ENCODE measurements at regions not wholly inside any gene's neighbourhood (a gene's known extent, or its start where the extent isn't known, plus 50 kb on each side); places are given as distances from the start of the nearest gene placed in this dataset.

GRCh38 chr2:45132551-45132950, 123.3 kb upstream of the SIX2 start:
- no peak for TF ChIP-seq POLR2A (IDR thresholded peaks at IDR 0.05)
- TF ChIP-seq, protein P1, sequence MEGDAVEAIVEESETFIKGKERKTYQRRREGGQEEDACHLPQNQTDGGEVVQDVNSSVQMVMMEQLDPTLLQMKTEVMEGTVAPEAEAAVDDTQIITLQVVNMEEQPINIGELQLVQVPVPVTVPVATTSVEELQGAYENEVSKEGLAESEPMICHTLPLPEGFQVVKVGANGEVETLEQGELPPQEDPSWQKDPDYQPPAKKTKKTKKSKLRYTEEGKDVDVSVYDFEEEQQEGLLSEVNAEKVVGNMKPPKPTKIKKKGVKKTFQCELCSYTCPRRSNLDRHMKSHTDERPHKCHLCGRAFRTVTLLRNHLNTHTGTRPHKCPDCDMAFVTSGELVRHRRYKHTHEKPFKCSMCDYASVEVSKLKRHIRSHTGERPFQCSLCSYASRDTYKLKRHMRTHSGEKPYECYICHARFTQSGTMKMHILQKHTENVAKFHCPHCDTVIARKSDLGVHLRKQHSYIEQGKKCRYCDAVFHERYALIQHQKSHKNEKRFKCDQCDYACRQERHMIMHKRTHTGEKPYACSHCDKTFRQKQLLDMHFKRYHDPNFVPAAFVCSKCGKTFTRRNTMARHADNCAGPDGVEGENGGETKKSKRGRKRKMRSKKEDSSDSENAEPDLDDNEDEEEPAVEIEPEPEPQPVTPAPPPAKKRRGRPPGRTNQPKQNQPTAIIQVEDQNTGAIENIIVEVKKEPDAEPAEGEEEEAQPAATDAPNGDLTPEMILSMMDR (IDR thresholded peaks at IDR 0.05): no peak
